ENCODE measurements at regions not wholly inside any gene's neighbourhood (a gene's known extent, or its start where the extent isn't known, plus 50 kb on each side); places are given as distances from the start of the nearest gene placed in this dataset.
A peak's percentile ranks its signal among the peaks of the same experiment; 100 is the strongest.
"Not testable (repeated sequence)": the region's sequence is repeated elsewhere in the genome, so short reads cannot be mapped to it uniquely, and the experiment has no call there.

DNA sequence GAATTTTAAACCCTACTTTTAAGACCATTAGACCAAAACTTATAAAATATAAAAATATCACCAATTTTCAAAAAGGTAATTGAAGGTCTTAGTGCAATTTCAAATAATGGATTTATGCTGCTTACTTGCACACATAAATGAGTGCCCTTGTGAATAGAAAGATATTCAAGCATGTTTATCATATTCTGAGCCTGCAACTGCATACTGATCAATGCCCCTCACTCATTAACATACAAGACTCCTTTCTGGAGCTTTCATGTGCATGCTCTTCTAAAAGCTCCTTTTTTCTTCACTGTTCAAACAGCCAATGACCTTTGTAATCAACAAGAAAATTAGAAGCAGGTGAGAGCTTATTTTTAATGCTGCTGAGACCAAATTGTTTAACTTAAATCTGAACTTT, 1139.3 kb downstream of the HACE1 start:
- no peak for DNase-seq

DNA sequence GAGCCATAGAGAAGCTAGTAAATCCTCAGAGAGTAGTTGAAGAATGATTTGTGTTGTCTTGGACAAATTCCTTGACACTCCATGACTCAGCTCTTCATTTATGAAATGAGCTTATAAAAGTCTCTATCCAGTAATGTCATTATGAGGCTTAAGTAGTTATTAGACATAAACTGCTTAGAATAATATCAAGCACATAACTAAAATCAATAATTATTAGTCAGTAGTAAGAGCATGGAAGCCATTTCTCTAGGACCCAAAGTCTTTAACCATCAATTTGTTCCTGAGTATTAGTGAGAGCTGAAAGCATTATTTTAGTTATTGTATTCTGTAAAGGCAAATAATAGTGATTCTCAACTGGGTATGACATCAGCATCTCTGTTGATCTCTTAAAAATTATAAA, 1140.2 kb downstream of the HACE1 start:
- DNase-seq, result no peak

DNA sequence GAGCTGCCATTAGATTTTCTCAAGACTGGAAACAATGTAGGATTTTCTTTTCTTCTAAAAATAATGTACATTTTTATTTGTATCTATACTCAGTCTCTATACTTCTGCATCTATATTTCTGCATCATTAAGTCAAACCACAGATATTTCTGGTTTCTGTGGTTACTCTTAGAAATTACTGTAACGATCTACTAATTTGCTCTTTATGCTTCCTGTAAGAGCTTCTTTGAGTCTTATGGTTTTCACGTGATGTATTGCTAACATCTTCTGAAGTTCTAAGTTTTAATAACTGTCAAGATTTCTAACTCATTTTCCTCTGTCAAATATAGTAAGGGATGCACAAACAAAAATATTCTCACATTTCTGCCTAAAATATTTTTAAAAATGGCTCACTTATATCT, 1144.5 kb downstream of the HACE1 start:
- DNase-seq, result no peak

DNA sequence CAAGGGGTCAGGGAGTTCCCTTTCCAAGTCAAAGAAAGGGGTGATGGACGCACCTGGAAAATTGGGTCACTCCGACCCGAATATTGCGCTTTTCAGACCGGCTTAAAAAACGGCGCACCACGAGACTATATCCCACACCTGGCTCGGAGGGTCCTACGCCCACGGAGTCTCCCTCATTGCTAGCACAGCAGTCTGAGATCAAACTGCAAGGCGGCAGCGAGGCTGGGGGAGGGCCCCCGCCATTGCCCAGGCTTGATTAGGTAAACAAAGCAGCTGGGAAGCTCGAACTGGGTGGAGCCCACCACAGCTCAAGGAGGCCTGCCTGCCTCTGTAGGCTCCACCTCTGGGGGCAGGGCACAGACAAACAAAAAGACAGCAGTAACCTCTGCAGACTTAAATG, 1150.5 kb downstream of the HACE1 start:
- not testable (repeated sequence) for DNase-seq

DNA sequence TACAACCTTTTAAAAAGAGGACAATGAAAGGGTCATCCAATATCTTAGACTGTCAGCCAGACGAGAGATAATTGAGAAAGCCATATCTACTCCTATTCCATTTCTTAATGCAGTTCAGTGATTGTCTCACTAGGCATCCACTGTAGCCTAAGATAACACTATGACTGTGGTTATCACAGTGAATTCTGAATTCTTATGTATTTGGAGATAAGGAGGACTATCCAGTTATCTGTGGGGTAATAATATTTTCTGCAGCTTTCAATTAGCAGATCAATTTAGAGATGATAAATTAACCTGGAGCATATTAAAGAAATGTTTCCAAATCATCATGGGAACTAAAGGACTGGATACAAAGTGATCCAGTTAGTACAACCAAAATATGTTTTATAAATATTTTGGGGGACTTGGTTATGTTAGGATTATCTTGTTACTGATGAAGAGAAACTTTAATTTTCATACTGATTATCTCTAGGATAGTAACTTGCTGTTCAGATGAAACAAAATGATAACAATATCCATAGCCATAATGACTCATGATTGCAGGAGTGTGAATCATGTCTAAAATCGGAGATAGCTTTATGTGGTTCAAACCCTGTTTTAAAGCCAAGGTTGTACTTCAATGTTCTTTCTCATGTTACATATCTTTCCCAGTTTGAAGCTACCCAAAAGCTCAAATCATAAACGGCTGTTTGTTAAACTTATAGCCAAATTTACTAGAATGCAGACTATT, 1152.0 kb downstream of the HACE1 start:
- no peak for DNase-seq

DNA sequence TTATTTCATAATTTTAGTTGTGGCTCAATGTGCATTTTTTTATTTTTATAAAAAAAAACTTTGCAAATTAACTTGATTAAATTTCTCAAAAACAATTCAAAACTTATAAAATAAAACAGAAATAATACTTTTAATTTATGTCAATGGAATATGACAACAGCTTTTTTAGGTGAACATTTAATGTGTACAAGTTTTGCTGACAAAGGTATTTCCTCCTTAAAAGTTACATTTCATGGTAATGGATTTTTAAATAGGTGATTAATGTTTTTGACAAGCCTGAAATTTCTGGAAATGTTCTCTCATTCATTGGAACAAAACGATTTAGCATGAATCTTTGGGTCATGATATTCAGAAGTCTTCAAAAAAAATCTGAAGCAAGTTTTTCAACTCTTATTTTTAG, 1160.0 kb downstream of the HACE1 start:
- DNase-seq, result no peak

DNA sequence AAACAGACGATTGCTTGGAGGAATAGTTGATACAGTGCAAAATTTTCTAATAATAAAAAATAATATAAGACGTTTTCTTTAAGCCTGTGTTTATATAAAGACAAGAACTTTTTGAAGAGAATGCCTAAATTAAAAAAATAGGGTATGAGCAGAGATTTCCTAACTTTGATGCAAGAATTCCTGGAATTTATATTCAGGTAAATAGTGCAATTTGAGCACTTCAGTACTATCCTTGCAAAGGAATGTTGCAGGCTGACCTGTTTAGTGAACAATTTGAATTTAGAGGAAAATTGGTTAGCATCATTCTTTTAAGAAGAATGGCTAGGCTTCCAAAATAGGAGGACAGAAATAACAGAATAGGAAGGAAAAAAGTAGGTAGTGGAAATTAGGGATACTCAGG, 1172.3 kb downstream of the HACE1 start:
- no peak for DNase-seq

DNA sequence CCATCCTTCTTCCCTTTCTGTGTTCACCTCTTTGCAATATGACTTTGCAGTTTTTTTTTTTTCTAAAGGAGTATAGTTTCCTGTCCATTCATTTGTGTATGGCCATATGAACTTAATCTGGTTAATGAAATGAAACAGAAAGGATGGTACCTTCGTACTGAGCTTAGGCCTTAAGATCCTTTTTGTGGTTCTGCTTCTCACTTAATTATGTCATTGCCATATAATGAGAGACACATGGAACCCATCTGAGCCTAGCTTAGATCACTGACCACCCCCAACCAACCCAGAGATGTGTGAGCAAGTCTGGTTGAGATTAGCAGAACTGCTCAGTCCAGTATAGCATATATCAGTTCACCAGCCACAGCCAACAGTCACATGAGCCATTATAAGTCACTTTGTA, 1179.6 kb downstream of the HACE1 start:
- no peak for DNase-seq

DNA sequence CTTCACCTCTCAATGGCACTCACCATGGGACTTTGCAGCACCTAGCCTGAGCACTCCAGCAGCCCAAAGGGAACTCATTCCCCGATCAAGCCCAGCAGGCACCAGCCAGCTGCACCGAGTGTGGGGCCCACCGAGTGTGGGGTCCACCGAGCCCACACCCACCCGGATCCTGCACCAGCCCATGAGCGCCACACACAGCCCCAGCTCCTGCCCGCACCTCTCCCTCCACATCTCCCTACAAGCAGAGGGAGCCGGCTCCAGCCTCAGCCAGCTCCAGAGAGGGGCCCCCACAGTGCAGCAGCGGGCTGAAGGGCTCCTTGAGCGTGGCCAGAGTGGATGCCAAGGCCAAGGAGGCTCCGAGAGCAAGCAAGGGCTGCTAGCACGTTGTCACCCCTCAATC, 1182.4 kb downstream of the HACE1 start:
- DNase-seq, result no peak

DNA sequence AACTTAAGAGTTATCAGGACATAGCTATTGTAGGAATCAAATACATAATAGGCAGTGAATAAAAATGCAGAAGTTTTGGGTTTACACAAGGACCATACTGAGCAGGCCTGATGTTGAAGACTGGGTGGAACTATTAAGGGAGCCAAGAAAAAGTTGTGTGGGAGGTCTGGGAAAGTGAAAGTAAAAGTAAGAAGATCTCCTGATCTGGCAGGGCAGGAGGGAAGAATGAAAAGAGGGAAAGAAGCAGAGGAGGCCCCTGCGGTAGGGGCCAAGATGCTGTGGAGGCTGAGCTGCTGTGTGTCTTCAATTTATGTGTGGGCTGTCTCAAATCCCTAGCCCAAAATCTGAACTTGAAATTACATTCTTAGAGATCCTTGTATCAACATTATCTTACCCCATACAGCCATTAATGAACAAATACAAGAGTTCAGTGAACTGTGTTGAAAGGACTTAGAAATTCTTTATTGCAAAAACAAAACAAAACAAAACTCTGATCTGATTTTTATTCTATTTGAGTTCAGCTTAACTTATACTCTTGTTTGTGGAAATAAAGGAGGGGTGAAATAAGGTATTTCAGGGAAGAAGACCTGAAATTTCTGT, 1183.8 kb downstream of the HACE1 start:
- DNase-seq, result no peak

DNA sequence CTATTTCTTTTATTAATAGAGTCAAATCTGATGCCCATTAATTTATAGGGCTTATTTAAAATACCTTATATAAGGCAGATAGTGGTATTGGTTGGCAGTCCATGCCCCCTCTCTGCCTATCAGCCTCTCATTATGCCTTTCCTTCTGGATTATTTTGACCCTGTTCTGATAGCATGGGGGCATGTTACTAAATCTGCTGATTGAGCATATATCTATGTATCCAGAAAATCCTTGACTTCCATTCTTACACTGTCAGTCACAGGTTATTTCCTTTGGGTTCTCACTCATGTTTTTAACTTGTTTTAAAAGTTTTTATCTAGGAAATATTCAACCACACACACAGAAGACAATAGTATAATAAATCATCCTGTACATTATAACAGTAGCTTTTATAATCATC, 1184.9 kb downstream of the HACE1 start:
- no peak for DNase-seq

DNA sequence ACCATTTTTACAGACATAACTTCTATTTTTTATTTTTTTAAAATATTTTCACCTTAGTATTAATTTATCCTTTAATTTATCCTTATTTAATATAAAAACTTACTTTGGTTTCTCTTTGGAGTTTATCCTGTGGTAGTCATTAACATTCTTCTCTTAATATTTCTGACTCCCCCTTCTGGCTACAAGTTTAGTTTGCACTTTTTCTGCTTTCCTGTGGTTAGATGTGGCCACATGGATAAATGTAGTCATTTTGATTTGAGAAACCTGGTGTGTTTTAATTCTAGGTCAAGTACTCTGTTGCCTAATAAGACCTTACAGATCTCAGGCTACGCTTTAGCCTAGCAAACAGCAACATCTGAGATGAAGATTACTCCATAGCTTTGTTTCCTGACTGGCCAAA, 1187.5 kb downstream of the HACE1 start:
- no peak for DNase-seq

DNA sequence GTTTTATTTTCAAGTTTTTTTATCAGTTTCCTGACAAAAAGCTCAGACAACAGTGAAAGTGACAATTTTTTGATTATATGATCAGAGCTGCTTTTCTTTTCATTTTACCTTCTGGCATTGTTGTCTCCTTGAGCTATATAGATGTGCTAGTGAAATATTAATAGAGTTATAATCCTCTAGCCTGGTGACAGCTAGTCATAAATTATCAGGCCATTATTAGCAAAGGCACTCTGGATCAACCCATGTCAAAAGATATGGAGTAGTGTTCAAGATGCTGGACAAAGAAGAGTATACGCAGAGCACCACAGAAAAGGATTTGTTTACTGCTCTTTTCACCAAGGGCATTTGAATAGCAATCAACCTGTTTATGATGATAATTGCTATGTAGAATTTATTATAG, 1230.1 kb downstream of the HACE1 start:
- DNase-seq, result peak; percentile 52

DNA sequence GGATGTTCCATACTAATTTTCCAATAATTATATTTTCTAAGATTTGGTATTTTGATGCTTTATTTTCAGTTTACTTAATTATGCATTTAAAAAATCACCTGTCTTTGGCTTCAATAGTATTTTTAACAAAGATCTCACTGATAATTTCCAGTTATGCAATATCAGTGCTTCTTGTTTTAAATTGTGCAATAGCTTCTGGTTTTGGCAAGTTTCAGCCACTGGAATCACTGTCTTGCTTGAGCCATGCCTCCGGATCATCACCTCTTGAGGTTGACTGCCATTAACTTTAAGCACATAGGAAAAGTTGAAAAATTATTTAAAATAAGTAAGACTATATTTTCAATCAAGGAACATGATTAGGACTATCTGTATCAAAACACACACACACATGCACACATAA, 1242.1 kb downstream of the HACE1 start:
- DNase-seq, result no peak

DNA sequence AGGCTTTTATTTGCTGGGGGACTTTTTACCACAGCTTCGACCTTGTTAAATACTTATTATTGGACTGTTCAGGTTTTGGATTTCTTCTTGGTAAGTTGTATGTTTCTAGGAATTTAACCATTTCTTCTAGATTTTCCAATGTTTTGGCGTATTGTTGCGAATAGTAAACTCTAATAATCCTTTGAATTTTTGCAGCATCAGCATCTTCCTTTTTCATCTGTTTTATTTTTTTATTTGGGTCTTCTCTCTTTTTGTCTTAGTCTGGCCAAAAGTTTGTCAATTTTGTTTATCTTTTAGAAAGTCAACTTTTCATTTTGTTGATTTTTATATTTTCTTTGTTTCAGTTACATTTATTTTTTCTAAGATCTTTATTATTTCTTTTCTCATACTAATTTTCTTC, 1272.0 kb downstream of the HACE1 start:
- no peak for DNase-seq

DNA sequence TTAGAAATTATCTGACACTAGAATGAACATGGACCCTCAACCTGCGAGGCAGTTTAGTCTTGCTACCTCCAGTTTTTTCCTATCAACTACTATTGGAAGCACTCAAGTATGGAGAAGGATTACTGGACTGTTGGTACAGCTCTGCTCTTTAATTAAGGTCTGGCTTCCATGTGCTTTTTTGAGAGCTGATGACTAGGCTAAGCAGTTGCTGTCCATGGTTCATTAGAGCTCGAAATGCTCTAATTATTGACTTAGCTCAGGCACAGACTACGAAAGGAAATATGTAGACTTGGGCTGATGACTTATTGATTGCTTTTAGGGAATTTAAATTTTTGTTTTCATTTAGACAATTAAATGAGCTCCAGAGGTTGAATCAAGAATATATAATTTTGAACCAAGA, 1281.6 kb downstream of the HACE1 start:
- DNase-seq, result no peak

DNA sequence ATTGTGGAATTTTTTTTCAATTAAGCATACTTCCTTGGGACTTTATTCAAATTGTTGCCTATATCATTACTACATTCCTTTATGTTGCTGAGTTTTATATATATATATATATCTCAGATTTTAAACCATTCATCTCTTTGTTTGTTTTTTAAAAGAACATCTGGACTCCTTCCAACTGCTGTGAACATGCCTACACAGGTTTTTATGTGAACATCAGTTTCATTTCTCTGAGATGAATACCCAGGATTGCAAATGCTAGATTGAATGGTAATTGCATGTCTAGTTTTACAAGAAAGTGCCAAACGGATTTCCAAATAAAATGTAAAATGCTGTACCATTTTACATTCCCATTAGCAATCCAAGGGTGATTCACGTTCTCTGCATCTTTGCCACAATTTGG, 1289.3 kb downstream of the HACE1 start:
- DNase-seq, result peak; percentile 11

DNA sequence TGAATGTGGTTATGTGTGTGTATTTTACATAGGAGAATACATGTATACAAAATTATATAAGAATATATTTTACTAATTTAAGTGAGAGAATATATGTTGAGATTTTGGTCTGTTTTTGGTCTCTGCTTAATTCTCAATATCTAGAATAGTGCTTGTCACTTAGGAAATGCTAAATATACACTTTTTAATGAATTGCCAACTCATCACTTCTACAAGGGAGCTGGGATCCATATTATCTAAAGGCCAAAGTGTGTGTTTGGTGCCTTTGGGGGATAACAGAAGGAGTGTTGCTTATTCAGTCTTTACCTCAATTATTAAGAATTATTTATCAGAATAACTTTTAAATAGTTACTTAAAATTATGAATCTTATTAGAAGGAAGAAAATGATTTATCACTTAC, 1304.8 kb downstream of the HACE1 start:
- no peak for DNase-seq

DNA sequence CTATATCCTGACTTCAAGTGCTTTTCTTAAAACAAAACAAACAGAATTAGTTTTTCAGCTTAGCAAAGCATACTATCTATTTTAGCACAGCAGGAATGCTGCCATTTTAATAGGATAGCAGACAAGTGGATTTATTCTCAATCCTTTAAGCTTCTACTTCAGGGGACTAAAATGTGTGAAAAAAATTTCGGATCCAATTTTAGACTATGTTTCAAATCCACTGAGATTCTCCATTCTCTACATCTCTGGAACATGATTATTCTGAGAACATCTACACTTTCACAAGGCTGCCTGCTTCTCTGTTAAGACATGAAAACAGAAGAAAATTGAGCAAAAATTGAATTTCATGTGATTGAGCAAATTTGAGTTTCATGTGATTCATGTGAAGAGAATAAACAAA, 1321.3 kb downstream of the HACE1 start:
- no peak for DNase-seq

DNA sequence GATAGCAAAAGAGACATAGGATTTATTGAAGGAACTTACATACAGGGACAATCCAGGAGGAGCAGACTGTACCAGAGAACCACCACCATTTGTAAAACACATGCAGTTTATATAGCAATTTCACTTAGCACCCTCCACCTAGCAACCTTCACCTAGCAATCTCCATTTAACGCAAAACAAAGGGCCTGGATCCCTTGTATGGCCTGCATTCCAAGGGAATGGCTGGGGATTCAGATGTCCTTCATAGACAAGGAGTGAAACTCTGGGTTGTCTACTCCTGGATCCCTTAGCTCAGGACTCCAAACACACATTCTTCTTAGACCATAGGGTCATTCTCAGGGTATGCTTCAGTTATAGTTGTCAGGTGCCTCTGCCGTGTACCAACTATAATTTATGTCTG, 1324.9 kb downstream of the HACE1 start:
- DNase-seq, result no peak

DNA sequence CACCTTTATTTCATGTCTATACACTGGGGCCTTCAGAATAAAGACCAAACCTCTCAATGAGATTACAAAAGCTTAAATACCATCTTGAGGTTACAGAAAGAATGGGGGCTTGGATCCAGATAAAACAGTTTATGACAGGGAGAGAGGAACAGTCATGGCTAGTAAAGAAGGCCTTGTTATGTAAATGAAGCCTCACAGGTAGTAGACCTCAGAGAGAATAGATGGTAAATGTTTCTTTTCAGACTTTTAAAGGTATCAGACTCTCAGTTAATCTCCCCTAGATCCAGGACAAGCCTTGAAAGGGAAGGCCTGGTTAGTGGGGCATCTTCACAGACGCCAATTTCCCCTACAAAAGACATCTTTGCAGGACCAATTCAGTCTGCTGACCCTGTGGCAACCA, 1325.6 kb downstream of the HACE1 start:
- DNase-seq, result no peak

DNA sequence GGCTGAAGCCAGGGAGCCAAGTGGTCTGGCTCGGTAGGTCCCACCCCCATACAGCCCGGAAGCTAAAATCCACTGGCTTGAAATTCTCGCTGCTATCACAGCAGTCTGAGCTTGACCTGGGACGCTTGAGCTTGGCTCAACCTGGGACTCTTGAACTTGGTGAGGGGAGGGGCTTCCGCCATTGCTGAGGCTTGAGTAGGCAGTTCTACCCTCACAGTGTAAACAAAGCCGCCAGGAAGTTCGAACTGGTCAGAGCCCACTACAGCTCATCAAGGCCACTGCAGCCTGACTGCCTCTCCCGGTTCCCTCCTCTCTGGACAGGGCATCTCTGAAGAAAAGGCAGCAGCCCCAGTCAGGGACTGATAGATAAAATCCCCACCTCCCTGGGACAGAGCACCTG, 1337.7 kb downstream of the HACE1 start:
- DNase-seq, result no peak

DNA sequence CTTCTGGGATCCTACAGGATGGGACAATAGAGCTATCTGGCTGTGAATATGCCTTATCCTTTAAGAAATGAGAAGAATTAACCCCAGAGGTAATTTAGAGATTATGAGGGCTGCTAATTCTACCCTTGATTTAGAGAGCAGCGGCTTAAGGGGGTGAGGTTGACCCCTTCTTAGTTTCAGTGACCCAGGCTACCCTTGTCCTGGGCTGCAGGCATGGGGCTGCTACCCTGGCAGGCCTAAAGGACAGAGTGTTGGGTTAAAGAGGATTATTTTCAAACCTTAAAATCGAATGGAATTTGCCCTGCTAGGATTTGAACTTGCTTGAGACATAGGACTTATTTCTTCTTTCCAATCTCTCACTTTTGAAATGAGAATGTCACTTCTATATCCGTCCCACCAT, 1343.4 kb downstream of the HACE1 start:
- no peak for DNase-seq

DNA sequence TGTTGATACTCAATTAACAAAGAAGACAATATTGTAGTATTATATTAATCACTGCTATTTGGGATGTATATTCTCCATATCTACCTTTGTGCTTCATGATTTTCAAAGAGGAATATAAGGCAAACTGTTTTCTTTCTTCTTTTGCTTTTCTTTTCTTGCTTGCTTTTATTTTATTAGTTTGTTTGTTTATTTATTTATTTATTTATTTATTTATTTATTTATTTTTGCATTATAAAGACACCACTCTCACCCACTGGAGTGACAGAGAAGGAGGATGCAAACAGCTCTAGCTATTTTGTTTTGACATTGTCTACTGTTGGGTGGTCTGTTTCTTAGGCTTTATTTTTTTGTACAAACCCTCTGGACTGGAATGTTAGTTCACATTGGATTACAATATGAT, 1352.7 kb downstream of the HACE1 start:
- no peak for DNase-seq

DNA sequence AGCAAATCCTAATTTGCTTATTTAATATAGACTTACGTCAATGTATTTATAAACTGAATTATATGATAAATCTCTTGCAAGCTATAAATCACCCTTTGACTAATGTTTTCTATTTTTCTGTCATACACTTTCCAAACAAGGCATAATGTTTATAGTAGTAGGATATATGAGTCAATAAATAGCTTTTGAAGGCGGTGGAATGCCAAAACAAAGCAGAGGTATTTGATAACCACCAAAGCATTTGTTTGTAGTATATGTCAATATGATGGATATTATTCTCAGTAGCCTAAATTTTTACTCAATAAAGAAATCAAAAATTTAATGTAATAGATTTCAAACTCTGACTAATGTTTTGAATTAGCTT, 1354.6 kb downstream of the HACE1 start:
- DNase-seq, result no peak
